Neural cell (in vitro differentiated cells): ENCODE measurements at regions not wholly inside any gene's neighbourhood (a gene's known extent, or its start where the extent isn't known, plus 50 kb on each side); places are given as distances from the start of the nearest gene placed in this dataset.

Experiments
- H2AFZ ChIP-seq: fragments of 200-600, 300-800 bp; sonication (generic), shearing (Covaris generic); 2 replicates; pipeline ENCODE4 v1.6.0; 2014; ENCODE audit warnings: low read depth, mild to moderate bottlenecking, antibody characterized with exemption, low read length, moderate library complexity
- H3F3A ChIP-seq: fragments of 200-600 bp; shearing (Covaris generic); 2 replicates; pipeline ENCODE4 v1.6.1; 2016; ENCODE audit warnings: mild to moderate bottlenecking, moderate library complexity, mixed read lengths, antibody characterized with exemption, low read length; ENCODE audit not compliant: insufficient read depth, poor library complexity, severe bottlenecking
- H3K27ac ChIP-seq: fragments of 200-600, 300-800 bp; sonication (generic), shearing (Covaris generic); 2 replicates; pipeline ENCODE4 v1.5.1; 2014; ENCODE audit warnings: mild to moderate bottlenecking, low read length, moderate library complexity
- H3K27me3 ChIP-seq: fragments of 300-800, 200-600 bp; sonication (generic), shearing (Covaris generic); 2 replicates; pipeline ENCODE4 v1.6.0; 2014; ENCODE audit warnings: mild to moderate bottlenecking, low read depth, low read length, moderate library complexity; ENCODE audit not compliant: insufficient read depth
- H3K36me3 ChIP-seq: fragments of 300-800, 200-600 bp; sonication (generic), shearing (Covaris generic); 2 replicates; pipeline ENCODE4 v1.5.1; 2014; ENCODE audit warnings: mild to moderate bottlenecking, antibody characterized with exemption, low read length, moderate library complexity; ENCODE audit not compliant: insufficient read depth
- H3K4me2 ChIP-seq: fragments of 300-800, 200-600 bp; sonication (generic), shearing (Covaris generic); 2 replicates; pipeline ENCODE4 v1.6.0; 2014; ENCODE audit warnings: mild to moderate bottlenecking, low read length
- H3K4me3 ChIP-seq: fragments of 300-800, 200-600 bp; sonication (generic), shearing (Covaris generic); 2 replicates; pipeline ENCODE4 v1.5.1; 2014; ENCODE audit warnings: mild to moderate bottlenecking, low read length, moderate library complexity
- H3K79me2 ChIP-seq: fragments of 200-600 bp; shearing (Covaris generic); replicated peaks from 2 replicates; pipeline ENCODE4 v1.6.0; 2014; ENCODE audit warnings: mild to moderate bottlenecking, low read length, moderate library complexity; ENCODE audit not compliant: insufficient read depth
- H3K9ac ChIP-seq: fragments of 300-800, 200-600 bp; sonication (generic), shearing (Covaris generic); 2 replicates; pipeline ENCODE4 v1.6.1; 2016; ENCODE audit warnings: mild to moderate bottlenecking, low read length, mixed read lengths
- H3K9me2 ChIP-seq: fragments of 200-600 bp; shearing (Covaris generic); 2 replicates; pipeline ENCODE4 v1.6.1; 2016; ENCODE audit warnings: mild to moderate bottlenecking, low read length, mixed read lengths; ENCODE audit not compliant: insufficient read depth
- H3K9me3 ChIP-seq: fragments of 200-600, 300-800 bp; sonication (generic), shearing (Covaris generic); 2 replicates; pipeline ENCODE4 v1.6.1; 2016; ENCODE audit warnings: mild to moderate bottlenecking, mixed run types, low read length, moderate library complexity, mixed read lengths
- H4K20me1 ChIP-seq: fragments of 200-600 bp; shearing (Covaris generic); 2 replicates; pipeline ENCODE4 v1.6.1; 2016; ENCODE audit warnings: mild to moderate bottlenecking, mixed run types; ENCODE audit not compliant: insufficient read depth
- CTCF ChIP-seq: fragments of 450-650 bp; IDR thresholded peaks from 2 replicates; pipeline ENCODE4 v1.5.1; 2014; ENCODE audit warnings: antibody characterized with exemption, mild to moderate bottlenecking, moderate library complexity; ENCODE audit not compliant: poor library complexity, severe bottlenecking
- EP300 ChIP-seq: fragments of 450-650 bp; conservative IDR thresholded peaks from 2 replicates; pipeline ENCODE4 v1.6.1; 2014; ENCODE audit warnings: antibody characterized with exemption, mild to moderate bottlenecking, moderate library complexity; ENCODE audit not compliant: poor library complexity, severe bottlenecking
- EZH2 ChIP-seq: fragments of 200-600, 300-800 bp; shearing (Covaris generic), sonication (generic); IDR thresholded peaks from 2 replicates; pipeline ENCODE4 v1.6.1; 2014; ENCODE audit warnings: antibody characterized with exemption, low read length, borderline replicate concordance, mild to moderate bottlenecking; ENCODE audit not compliant: insufficient read depth, poor library complexity, severe bottlenecking
- MXI1 ChIP-seq: fragments of 450-650 bp; conservative IDR thresholded peaks from 2 replicates; pipeline ENCODE4 v1.6.1; 2014; ENCODE audit warnings: antibody characterized with exemption, mild to moderate bottlenecking; ENCODE audit not compliant: poor library complexity, severe bottlenecking
- POLR2AphosphoS5 ChIP-seq: IDR thresholded peaks from 2 replicates; pipeline ENCODE4 v1.6.1; 2012
- RAD21 ChIP-seq: fragments of 450-650 bp; conservative IDR thresholded peaks from 2 replicates; pipeline ENCODE4 v1.6.1; 2014; ENCODE audit warnings: antibody characterized with exemption, mild to moderate bottlenecking, moderate library complexity
- REST ChIP-seq: IDR thresholded peaks from 2 replicates; pipeline ENCODE4 v1.6.1; 2012; ENCODE audit warnings: borderline replicate concordance
- SMC3 ChIP-seq: fragments of 450-650 bp; conservative IDR thresholded peaks from 2 replicates; pipeline ENCODE4 v1.6.1; 2014; ENCODE audit warnings: antibody characterized with exemption, mild to moderate bottlenecking, moderate library complexity; ENCODE audit not compliant: poor library complexity
- TAF1 ChIP-seq: IDR thresholded peaks from 2 replicates; pipeline ENCODE4 v1.6.1; 2012; ENCODE audit warnings: low read depth

GRCh38 chr2:120641366-120641771 is 94.3 kb upstream of the GLI2 start:
- Histone ChIP-seq H3K9me3 (no peaks in the 10 kb centered on the region), H2AFZ (no peak overlapping the region), H4K20me1 (no peaks in the 10 kb centered on the region), H3K9me2 (no peaks in the 10 kb centered on the region), H3K4me2 (no peak overlapping the region), H3K27me3 (no peaks in the 10 kb centered on the region), H3K9ac (no peak overlapping the region), H3F3A (no peaks in the 10 kb centered on the region), H3K36me3 (no peaks in the 10 kb centered on the region), H3K4me3 (no peak overlapping the region), H3K27ac (no peak overlapping the region), H3K79me2 (no peaks in the 10 kb centered on the region)
- TF ChIP-seq EP300 = no peak
- no peak for TF ChIP-seq POLR2AphosphoS5
- TF ChIP-seq REST = no peak
- TF ChIP-seq EZH2 = no peak
- TF ChIP-seq CTCF = no peak
- no peak for TF ChIP-seq MXI1
- TF ChIP-seq TAF1 = no peak
- no peak for TF ChIP-seq SMC3

GRCh38 chr2:120642646-120643045 is 93.0 kb upstream of the GLI2 start:
- no peak overlapping the region for H3K4me2 ChIP-seq
- no peaks in the 10 kb centered on the region for H3F3A ChIP-seq
- no peak overlapping the region for H2AFZ ChIP-seq
- H3K9me3 ChIP-seq = no peaks in the 10 kb centered on the region
- H3K9me2 ChIP-seq = no peaks in the 10 kb centered on the region
- no peaks in the 10 kb centered on the region for H3K27me3 ChIP-seq
- no peaks in the 10 kb centered on the region for H3K79me2 ChIP-seq
- no peaks in the 10 kb centered on the region for H4K20me1 ChIP-seq
- no peak overlapping the region for H3K27ac ChIP-seq
- H3K4me3 ChIP-seq = no peak overlapping the region
- TF ChIP-seq MXI1 (no peak), CTCF (no peak), SMC3 (no peak), EP300 (no peak), RAD21 (no peak), EZH2 (no peak), REST (no peak), TAF1 (no peak), POLR2AphosphoS5 (no peak)
- H3K9ac ChIP-seq = no peak overlapping the region
- H3K36me3 ChIP-seq = no peaks in the 10 kb centered on the region
